Heart left ventricle (tissue), 13 donors: ENCODE measurements at regions not wholly inside any gene's neighbourhood (a gene's known extent, or its start where the extent isn't known, plus 50 kb on each side); places are given as distances from the start of the nearest gene placed in this dataset.

Experiments used
- CTCF ChIP-seq, 12 donors: fragments of 200-600 bp; sonication (generic) in 4 of 12; IDR thresholded peaks; one replicate each; pipeline versions ENCODE4 v1.5.0 to v1.8.0; 2018 to 2022; ENCODE audit warnings: antibody characterized with exemption in 12 of 12, mild to moderate bottlenecking in 5 of 12
- POLR2A ChIP-seq, 2 donors: fragments of 450-650 bp; IDR thresholded peaks; one replicate each; pipeline ENCODE4 v1.6.1; 2017; ENCODE audit warnings: antibody characterized with exemption in 2 of 2, mild to moderate bottlenecking in 2 of 2, moderate library complexity in 2 of 2
- donor health status: ischemic (EF 13 %, LVEDD 7.1; RV severe dilation, severe dysfunction).
- donor health status: DM: no; HTN: yes; CAD: no.
- donor health status: DM: no; HTN: no; CAD: no.
- donor health status: ischemic (EF 25% LVEDD 6.9; RV normal size, moderate dysfunction).
- donor health status: ischemic (EF 25% LVEDD 5.7; RV mildly dilated, moderate dysfunction).
- donor health status: ischemic (EF 35%, LVEDD 5.7; RV mildly dilated, moderate dysfunction).
- donor health status: nonischemic (EF 11% LVEDD 7.7; RV severe dilation, severe dysfunction).
- donor health status: DM: yes; HTN: yes; CAD: no.
- donor health status: PGD.
- donor health status: ischemic (EF 29% LVEDD 5.4; RV normal size, mild dysfunction).
- donor health status: nonischemic (EF 23%, LVEDD 6.1; RV moderate dilation, normal function).

GRCh38 chr13:109271061-109271460, 515.3 kb downstream of the IRS2 start:
- no peak for TF ChIP-seq CTCF (IDR thresholded peaks at IDR 0.05)
- TF ChIP-seq POLR2A (IDR thresholded peaks at IDR 0.05) = no peak
